Psoas muscle (tissue), 7 donors: ENCODE measurements at regions not wholly inside any gene's neighbourhood (a gene's known extent, or its start where the extent isn't known, plus 50 kb on each side); places are given as distances from the start of the nearest gene placed in this dataset.

ENCODE experiments used
- ATAC-seq, 4 donors: fragments of 200-7000 bp; cut with Tn5 transposase; one replicate each; pipeline ENCODE4 v1.9.1; 2020; ENCODE audit warnings: moderate library complexity in 3 of 4, mild to moderate bottlenecking in 2 of 4
- DNase-seq, 2 donors: peaks; one replicate each; pipeline ENCODE4 v3.0.0-alpha.2; 2020
- H3K27ac ChIP-seq: fragments of 200-600 bp; one replicate; pipeline ENCODE4 v1.8.0; 2022
- H3K27me3 ChIP-seq, 3 donors: fragments of 200-600 bp in 1 of 3; one replicate each; pipeline versions ENCODE4 v1.6.1 to v1.8.0; 2013 to 2022; ENCODE audit warnings: low read length in 2 of 3, mild to moderate bottlenecking in 2 of 3, moderate library complexity in 1 of 3; ENCODE audit not compliant: insufficient read depth in 3 of 3
- H3K36me3 ChIP-seq, 2 donors: fragments of 200-600 bp in 1 of 2; one replicate each; pipeline versions ENCODE4 v1.6.1 to v1.8.0; 2013 to 2022; ENCODE audit warnings: low read depth in 1 of 2, mild to moderate bottlenecking in 1 of 2, moderate library complexity in 1 of 2; ENCODE audit not compliant: insufficient read depth in 1 of 2
- H3K4me1 ChIP-seq: fragments of 200-600 bp; one replicate; pipeline ENCODE4 v1.8.0; 2022
- H3K4me3 ChIP-seq: fragments of 200-600 bp; one replicate; pipeline ENCODE4 v1.8.0; 2022; ENCODE audit warnings: mild to moderate bottlenecking
- H3K9me3 ChIP-seq: fragments of 200-600 bp; one replicate; pipeline ENCODE4 v1.8.0; 2022
- WGBS, 3 donors: extraction: QIAGEN DNeasy Blood & Tissue Kit; methylation state at CpG; one replicate each; pipeline versions ENCODE4 v1.1.6 to v1.1.7; 2013; 5-methylcytosine and 5-hydroxymethylcytosine counted together
- intact Hi-C, 2 donors: fragments of 100-400 bp; cut with DNase I; formaldehyde crosslinking; loops; one replicate each; pipeline versions ENCODE4 v1.11.0 to v1.14.2; 2022
- TF ChIP-seq, protein P1 (sequence below): fragments of 200-600 bp; IDR thresholded peaks from one replicate; pipeline ENCODE4 v1.8.0; 2022; ENCODE audit warnings: antibody characterized with exemption
- donor health status: healthy with polysubstance abuse.
- donor health status: DM: no; HTN: no; CAD: no; lungs with moderate emphysema.
- donor health status: Bipolar disorder and iron deficiency.
- donor health status: healthy.
- donor health status: DM: yes; HTN: yes; CAD: no.
- donor health status: DM: no; HTN: no; CAD: no.
- donor health status: DM: yes; HTN: yes; CAD: no.

DNA sequence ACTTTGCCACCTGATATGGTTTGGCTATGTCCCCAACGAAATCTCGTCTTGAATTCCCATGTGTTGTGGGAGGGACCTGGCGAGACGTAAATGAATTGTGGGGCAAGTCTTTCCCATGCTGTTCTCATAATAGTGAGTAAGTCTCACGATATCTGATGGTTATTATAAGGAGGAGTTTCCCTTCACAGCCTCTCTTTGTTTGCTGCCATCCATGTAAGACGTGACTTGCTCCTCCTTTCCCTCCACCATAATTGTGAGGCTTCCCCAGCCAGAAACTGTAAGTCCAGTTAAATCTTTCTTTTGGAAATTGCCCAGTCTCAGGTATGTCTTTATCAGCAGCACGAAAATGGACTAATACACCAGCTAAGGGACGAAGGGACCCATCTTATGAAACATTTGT is 1303.3 kb downstream of the SUCLG1 start:
- Histone ChIP-seq H3K4me1 (no peaks in the 10 kb centered on the region), H3K4me3 (no peak overlapping the region), H3K36me3 (no peaks in the 10 kb centered on the region), H3K27me3 (no peaks in the 10 kb centered on the region), H3K27ac (no peak overlapping the region), H3K9me3 (no peaks in the 10 kb centered on the region)
- 85 to 89% (median 87%) methylated on average over 8 of the region's 8 CpGs for WGBS, 3 donors
- no peak for ATAC-seq
- intact Hi-C loops: no loop called here
- TF ChIP-seq, protein P1, sequence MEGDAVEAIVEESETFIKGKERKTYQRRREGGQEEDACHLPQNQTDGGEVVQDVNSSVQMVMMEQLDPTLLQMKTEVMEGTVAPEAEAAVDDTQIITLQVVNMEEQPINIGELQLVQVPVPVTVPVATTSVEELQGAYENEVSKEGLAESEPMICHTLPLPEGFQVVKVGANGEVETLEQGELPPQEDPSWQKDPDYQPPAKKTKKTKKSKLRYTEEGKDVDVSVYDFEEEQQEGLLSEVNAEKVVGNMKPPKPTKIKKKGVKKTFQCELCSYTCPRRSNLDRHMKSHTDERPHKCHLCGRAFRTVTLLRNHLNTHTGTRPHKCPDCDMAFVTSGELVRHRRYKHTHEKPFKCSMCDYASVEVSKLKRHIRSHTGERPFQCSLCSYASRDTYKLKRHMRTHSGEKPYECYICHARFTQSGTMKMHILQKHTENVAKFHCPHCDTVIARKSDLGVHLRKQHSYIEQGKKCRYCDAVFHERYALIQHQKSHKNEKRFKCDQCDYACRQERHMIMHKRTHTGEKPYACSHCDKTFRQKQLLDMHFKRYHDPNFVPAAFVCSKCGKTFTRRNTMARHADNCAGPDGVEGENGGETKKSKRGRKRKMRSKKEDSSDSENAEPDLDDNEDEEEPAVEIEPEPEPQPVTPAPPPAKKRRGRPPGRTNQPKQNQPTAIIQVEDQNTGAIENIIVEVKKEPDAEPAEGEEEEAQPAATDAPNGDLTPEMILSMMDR: no peak
- DNase-seq: no peak

- Histone ChIP-seq H3K9me3 (no peaks in the 10 kb centered on the region), H3K4me1 (no peaks in the 10 kb centered on the region), H3K27me3 (no peaks in the 10 kb centered on the region), H3K4me3 (no peak overlapping the region), H3K27ac (no peak overlapping the region), H3K36me3 (no peaks in the 10 kb centered on the region)
- DNase-seq (no peak), ATAC-seq (no peak)
- TF ChIP-seq, protein P1: no peak
- intact Hi-C loops: no loop called here
- 81 to 89% (median 88%) methylated on average over 1 of the region's 1 CpG for WGBS, 3 donors
Observed at GRCh38 chr2:83143946-83144345, 1315.1 kb downstream of the SUCLG1 start.

DNA sequence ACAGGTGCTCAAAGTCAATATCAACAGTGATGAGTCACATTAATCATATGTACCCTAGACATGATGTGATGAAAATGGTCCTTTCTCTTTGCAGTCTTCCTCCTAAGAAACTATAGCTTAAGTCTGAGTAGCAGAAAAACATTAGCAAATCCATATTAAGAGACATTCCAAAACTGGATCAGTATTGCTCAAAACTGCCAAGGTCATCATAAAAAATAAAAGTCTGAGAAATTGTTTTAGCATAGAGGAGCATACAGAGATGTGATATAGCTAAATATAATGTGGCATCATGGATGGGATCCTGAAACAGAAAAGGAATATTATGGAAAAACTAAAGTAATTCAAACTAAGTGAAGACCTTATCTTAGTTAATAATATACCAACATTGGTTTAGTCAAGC is 1316.1 kb downstream of the SUCLG1 start:
- ATAC-seq: no peak
- Histone ChIP-seq H3K9me3 (no peaks in the 10 kb centered on the region), H3K4me3 (no peak overlapping the region), H3K4me1 (no peaks in the 10 kb centered on the region), H3K36me3 (no peaks in the 10 kb centered on the region), H3K27me3 (no peaks in the 10 kb centered on the region), H3K27ac (no peak overlapping the region)
- TF ChIP-seq, protein P1: no peak
- DNase-seq: no peak
- intact Hi-C loops: no loop called here

GRCh38 chr2:83115606-83116005 is 1343.5 kb downstream of the SUCLG1 start:
- ATAC-seq: no peak
- no peaks in the 10 kb centered on the region for H3K9me3 ChIP-seq
- H3K27me3 ChIP-seq: no peaks in the 10 kb centered on the region
- TF ChIP-seq, protein P1: no peak
- H3K36me3 ChIP-seq: no peaks in the 10 kb centered on the region
- WGBS, 3 donors: 88 to 97% (median 88%) methylated on average over 1 of the region's 1 CpG
- intact Hi-C loops: no loop called here
- no peaks in the 10 kb centered on the region for H3K4me1 ChIP-seq
- no peak overlapping the region for H3K4me3 ChIP-seq
- no peak for DNase-seq
- H3K27ac ChIP-seq: no peak overlapping the region

GRCh38 chr2:83115155-83115554 is 1343.9 kb downstream of the SUCLG1 start:
- H3K4me1 ChIP-seq: no peaks in the 10 kb centered on the region
- DNase-seq (no peak), ATAC-seq (no peak)
- no peaks in the 10 kb centered on the region for H3K9me3 ChIP-seq
- WGBS, 3 donors: 83 to 94% (median 88%) methylated on average over 1 of the region's 1 CpG
- TF ChIP-seq, protein P1: no peak
- H3K27ac ChIP-seq: no peak overlapping the region
- no peaks in the 10 kb centered on the region for H3K36me3 ChIP-seq
- no peak overlapping the region for H3K4me3 ChIP-seq
- no peaks in the 10 kb centered on the region for H3K27me3 ChIP-seq
- intact Hi-C loops: no loop called here
